Upper lobe of left lung (tissue), 4 donors: ENCODE measurements at regions not wholly inside any gene's neighbourhood (a gene's known extent, or its start where the extent isn't known, plus 50 kb on each side); places are given as distances from the start of the nearest gene placed in this dataset.

Source experiments
- EP300 ChIP-seq, 4 donors: sonication (generic); formaldehyde crosslinking; IDR thresholded peaks; one replicate each; pipeline ENCODE4 v1.5.1; 2017; ENCODE audit warnings: antibody characterized with exemption in 4 of 4, control low read depth in 2 of 4
- TF ChIP-seq, protein P1 (sequence below), 6 experiments: fragments of 450-650 bp in 4 of 6; fragments of 200-600 bp in 2 of 6; sonication (generic) in 2 of 6; IDR thresholded peaks; one replicate each; pipeline ENCODE4 v1.5.1; 2016 to 2019; ENCODE audit warnings: antibody characterized with exemption in 6 of 6

DNA sequence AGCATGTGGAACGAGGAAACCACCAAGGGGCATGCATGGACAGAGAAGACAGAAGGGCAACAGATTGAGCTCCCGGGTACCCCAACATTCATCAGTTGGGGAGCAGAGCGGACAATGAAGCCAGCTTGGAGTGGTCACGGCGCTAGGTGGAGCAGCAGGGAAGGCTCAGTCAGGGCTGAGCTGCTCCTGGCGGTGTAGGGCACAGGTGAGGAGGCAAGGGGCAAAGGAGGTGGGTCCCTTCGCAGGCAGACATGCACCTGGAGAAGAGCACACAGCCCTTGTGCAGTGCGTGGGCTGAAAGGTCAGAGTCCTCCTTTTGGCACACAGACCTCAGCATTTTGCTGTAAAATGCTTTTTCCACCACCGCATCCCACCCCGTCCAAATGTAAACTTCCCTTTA, 90.0 kb upstream of the SLC6A6 start:
- TF ChIP-seq, protein P1, sequence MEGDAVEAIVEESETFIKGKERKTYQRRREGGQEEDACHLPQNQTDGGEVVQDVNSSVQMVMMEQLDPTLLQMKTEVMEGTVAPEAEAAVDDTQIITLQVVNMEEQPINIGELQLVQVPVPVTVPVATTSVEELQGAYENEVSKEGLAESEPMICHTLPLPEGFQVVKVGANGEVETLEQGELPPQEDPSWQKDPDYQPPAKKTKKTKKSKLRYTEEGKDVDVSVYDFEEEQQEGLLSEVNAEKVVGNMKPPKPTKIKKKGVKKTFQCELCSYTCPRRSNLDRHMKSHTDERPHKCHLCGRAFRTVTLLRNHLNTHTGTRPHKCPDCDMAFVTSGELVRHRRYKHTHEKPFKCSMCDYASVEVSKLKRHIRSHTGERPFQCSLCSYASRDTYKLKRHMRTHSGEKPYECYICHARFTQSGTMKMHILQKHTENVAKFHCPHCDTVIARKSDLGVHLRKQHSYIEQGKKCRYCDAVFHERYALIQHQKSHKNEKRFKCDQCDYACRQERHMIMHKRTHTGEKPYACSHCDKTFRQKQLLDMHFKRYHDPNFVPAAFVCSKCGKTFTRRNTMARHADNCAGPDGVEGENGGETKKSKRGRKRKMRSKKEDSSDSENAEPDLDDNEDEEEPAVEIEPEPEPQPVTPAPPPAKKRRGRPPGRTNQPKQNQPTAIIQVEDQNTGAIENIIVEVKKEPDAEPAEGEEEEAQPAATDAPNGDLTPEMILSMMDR (IDR thresholded peaks at IDR 0.05) = no peak
- no peak for TF ChIP-seq EP300 (IDR thresholded peaks at IDR 0.05)
